GM21515 (cell line): ENCODE measurements at regions not wholly inside any gene's neighbourhood (a gene's known extent, or its start where the extent isn't known, plus 50 kb on each side); places are given as distances from the start of the nearest gene placed in this dataset.
"Not testable (repeated sequence)": the region's sequence is repeated elsewhere in the genome, so short reads cannot be mapped to it uniquely, and the experiment has no call there.

Experiments used
- ATAC-seq: cut with Tn5 transposase; IDR thresholded peaks from one replicate; pipeline ENCODE4 v1.9.1; 2021; ENCODE audit not compliant: unreplicated experiment

DNA sequence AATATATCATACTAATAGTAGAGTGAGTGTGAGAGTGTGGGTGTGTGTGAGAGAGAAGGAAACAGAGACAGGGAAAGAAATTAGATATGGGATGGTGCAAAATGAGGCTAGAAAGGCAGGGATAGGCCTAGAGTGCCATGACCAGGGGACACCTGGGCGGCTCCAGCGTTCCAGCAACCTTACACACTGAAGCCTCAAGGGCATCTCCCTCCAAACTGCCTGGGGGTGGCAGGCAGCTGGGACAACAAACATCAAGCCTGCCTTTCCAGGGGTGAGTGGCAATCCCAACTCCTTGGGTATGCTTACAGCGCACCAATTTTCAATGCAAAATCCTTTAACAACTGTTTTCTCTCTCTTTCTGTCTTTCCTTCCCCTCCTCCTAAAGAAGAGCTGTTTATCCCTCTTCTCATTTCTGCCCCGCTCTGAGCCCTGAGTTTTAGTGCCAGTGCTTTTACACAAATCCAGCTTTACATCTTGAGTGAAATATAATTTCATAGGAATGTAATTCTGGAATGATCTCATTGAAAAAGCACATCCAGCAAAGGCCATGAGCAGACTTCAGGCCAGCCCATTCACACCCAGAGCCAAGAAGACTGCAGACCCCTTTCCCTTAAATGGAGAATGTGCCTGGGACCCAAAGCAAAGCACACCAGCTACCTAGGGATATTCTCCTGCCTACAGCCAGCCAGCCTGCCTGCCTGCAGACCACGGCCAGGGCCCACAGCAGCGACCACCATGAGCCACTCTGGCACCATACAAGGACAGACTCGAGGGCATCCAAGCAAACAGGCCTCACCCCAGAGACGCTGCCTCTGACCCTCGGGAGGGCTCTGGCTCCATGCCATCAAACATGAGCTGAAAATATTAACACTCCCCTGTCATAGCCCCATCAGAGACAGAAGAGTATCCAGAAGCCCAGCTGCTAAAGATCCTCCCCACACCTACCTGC lies 90.3 kb downstream of the RPL27A start:
- ATAC-seq, result no peak

DNA sequence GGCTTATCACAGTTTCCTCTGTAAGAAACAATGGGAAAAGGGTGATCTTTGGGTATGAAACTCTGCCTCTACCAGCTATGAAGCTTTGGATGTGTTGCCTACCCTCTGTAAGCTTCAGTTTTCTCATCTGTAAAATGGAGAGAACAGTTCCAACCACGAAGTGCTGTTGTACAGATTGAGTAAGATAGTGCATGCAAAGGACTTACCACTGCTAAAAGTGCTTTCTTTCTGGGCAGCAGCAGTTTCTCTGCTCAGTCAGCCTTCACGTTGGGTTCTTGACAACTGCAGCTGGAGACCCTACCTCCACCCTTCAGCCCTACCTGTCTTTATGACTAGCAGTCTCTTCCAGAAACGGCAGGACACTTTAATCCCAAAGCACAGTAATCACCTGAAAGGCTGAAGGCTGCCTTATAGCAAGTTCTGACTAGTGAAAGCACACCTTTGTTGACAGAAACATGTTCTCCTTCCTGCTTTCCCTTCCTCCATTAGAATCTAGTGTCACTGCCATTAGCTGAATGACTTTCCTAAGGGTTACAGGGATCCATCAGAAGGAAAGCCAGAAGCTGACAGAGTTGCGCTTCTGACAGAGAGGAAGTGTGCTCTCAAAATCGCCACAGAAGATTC lies 91.4 kb downstream of the RPL27A start:
- ATAC-seq, result no peak

- not testable (repeated sequence) for ATAC-seq
Observed at GRCh38 chr11:8774916-8775315, 92.3 kb downstream of the RPL27A start.

GRCh38 chr11:8775332-8775731 lies 92.7 kb downstream of the RPL27A start:
- no peak for ATAC-seq

DNA sequence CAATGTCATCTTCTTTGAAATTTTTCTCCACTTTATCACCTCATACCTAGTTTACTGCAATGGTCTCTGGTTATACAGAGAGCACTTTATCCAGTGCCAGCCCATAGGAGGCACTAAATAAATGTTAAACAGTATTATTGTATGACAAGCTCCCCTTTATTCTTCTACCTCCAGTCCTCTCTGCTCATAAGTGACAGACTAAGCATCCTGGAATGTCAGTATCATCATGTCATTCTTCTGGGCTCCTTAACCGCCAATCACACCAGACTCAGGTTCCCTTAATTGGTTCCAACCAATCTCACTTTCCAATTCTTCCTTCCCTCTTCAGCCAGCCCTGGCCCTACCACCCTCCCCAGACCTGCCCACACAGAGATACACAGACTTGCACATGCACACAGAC lies 93.1 kb downstream of the RPL27A start:
- no peak for ATAC-seq

DNA sequence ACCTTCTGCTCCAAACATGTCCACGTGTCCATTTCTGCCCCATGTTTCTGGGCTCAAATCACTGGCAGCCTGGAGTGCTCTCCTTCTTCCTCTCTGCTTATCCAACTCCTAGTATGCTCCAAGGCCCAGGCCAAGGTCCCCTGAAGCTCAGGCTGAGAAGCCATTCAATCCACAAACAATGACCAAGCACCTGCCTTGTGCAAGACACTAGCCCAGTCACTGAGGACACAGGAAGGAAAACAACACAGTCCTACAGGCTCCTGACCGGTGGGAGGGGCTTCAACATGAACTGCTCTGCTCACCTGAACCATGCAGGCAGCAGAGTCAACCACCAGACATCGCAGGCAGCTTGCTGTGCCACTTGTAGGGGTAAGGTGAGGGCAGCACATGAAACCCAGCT lies 93.6 kb downstream of the RPL27A start:
- ATAC-seq, result no peak

GRCh38 chr11:8777907-8778767 lies 95.5 kb downstream of the RPL27A start:
- ATAC-seq, result no peak

DNA sequence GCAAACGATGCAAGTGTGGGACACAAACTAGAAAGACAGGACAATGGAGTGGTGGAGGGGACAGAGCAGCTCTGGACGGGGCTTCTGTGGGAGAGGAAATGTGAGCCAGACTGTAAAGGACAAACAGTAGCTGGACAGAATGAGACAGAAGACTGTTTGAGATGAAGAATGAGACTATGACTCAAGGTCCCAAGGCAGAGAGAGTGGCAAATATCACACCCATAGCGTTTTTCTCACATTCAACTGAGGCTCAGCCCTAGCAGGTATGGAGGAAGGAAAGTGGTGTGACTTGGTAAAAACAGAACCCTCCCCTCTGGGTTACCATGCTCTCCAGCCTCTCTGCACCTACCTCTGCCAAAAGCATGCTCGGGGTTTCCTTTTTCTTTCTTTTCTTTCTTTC lies 96.5 kb downstream of the RPL27A start:
- no peak for ATAC-seq

DNA sequence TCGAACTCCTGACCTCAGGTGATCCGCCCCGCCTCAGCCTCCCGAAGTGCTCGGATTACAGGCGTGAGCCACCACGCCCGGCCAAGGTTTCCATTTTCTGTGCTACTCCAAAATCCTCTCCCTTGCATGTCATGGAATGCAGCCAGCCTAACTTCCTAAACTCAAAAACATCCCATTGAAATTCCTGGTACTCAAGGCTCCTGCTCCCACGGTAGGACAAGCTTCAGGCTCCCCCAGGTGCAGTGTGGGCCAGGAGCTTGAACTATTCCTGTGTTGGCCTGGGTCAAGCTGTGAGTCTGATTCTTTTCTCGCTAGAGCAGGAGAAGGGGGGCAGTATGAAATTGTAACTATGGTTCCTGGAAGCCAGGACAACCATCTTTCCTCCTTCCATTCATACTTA lies 97.1 kb downstream of the RPL27A start:
- no peak for ATAC-seq

GRCh38 chr11:8784954-8785353 lies 102.4 kb downstream of the RPL27A start:
- no peak for ATAC-seq

DNA sequence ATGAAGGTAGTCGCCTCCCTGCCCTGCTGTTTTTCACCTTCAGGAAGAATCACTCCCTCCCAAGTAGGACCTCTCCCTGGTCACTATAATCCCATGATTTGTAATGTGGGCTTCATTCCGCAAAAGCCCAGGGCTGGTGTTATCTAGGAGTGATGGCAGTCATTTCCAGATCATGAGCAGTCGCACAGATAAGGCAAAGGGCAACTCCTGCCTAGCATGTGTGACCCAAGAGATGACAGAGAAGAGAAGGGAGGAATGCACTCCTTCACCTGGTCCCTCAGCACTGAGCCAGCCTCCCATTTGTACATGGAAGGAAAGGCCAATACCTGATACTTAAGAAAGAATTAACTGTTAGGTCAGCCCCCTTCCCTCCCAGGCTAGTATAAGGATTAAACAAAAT lies 102.9 kb downstream of the RPL27A start:
- no peak for ATAC-seq

GRCh38 chr11:8785998-8786397 lies 103.4 kb downstream of the RPL27A start:
- no peak for ATAC-seq

- no peak for ATAC-seq
Observed at GRCh38 chr11:8786933-8787332, 104.3 kb downstream of the RPL27A start.

DNA sequence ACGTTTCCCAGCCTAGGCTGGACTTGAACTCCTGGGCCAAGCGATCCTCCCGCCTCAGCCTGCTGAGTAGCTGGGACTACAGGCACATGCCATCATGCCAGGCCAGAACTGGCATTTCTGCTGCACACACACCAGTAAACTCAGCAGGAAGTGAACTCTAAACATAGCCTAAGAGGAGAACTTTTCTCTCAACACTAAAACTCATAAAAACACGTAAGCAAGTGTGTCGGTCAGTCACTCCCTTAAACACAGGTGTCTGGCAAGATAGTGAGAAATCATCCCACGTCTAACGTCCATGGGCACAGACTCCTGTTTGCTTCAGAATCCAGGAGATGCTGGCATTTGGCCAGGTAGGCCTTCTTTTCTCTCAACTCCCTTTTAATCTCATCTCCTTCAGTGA lies 104.8 kb downstream of the RPL27A start:
- ATAC-seq, result no peak

GRCh38 chr11:8788616-8789015 lies 106.0 kb downstream of the RPL27A start:
- no peak for ATAC-seq

DNA sequence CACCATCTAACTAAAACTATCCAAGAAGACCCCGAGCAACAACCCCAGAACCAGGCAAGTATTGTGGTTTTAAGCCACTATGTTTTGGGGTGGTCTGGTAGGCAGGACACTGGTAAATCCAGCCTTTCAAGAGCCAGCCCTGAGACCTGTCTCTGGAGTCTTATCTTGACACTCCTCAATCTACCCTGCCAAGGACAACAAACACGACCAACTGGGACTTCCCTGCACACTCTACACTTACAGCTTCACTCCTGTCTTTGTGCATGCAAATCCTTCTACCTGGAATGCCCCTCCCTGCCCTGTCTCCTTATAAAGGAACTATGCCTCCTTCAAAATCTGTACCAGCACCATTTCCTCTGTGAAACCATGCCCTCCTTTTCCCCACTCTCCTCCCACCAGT lies 107.3 kb downstream of the RPL27A start:
- ATAC-seq, result no peak

DNA sequence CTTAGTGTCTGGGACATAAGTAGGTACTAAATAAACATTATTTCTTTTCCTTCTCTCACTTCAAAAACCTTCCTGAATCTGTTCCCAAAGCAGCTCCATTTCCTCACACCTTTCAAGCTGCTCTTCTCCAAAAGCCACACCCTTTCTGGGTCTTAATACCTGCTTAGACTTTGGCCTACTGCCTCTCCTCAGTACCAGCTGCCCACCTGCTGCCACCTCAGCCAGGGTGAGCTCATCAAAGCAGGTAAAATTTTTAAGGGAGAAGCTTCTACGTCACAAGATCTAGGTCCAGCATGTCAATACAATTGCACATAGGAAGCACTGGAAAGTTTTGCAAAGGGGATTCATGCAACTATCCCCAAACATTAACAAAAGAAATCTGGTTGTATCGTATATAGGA lies 108.4 kb downstream of the RPL27A start:
- ATAC-seq, result no peak

DNA sequence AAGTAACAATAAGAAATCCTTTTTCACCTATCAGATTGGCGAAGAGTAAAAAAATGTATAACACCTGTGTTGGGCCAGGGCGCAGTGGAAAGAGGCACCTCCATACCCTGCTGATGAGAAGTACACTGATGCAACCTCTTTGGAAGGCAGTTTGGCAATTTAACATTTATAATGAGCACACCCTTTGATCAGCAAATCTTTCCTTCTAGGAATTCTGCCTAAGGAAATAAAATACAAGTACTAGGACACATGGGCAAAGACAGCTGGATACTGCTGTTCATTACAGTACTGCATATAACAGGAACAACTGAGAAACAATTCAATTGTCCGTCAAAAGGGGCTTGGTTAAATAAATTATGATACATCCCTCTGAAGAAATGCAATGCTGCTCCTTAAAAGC lies 110.1 kb downstream of the RPL27A start:
- no peak for ATAC-seq

DNA sequence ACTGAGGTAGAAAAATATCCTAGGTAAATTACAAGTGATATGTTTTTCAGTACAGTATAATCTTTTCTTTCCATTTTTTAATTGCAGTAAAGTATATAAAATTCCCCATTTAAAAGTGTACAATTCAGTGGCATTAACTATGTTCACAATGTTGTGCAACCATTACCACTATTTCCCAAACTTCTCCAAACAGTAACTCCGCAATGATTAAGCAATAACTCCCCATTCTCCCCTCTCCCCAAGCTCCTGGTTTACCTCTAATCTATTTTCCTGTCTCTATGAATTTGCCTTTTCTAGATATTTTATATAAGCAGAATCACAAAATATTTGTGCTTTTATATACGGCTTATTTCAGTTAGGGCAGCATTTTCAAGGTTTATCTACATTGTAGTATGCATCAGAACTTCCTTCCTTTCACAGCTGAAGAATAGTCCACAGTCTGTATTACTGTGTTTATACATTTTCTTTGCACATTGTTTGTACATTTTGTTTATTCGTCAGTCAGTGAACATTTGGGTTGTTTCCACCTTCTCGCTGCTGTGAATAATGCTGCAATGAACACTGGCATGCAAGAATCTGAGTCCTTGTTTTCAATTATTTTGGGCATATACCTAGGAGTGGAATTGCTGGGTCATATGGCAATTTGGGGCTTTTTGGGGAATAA lies 110.7 kb downstream of the RPL27A start:
- no peak for ATAC-seq

- no peak for ATAC-seq
Observed at GRCh38 chr11:8794126-8794525, 111.5 kb downstream of the RPL27A start.

DNA sequence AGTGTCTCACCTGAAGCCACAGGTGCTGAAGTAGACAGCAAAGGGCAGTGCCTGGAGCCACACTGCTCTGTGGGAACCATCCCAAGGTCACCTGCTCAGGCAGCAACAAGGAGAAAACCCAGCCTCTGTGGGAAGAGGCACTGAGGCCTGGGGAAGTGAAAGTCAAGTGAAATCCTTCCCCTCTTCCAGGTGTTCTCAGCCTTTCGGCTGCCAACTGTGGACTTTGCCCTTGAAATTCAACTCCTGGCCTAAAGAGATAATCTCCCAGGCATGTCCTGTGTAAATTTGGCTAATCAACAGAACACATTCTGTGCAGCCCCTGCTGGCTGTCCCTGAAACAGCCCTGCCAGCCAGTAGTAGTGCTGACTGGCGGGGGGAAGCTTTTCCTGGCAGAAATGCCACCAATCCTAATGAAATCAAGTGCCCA lies 112.1 kb downstream of the RPL27A start:
- ATAC-seq, result no peak
